ENCODE measurements at regions not wholly inside any gene's neighbourhood (a gene's known extent, or its start where the extent isn't known, plus 50 kb on each side); places are given as distances from the start of the nearest gene placed in this dataset.

GRCh38 chr10:59595593-59595992, 114.1 kb downstream of the SLC16A9 start:
- CTCF ChIA-PET = no interaction called here
- no peaks in the 10 kb centered on the region for H3K4me1 ChIP-seq (ENCODE audit: control insufficient read depth, insufficient read depth, low read length)
- H3K27me3 ChIP-seq (ENCODE audit: control insufficient read depth, insufficient read depth, low read length) = no peaks in the 10 kb centered on the region
- ATAC-seq = no peak
- POLR2A ChIA-PET = no interaction called here
- intact Hi-C loops (cut with micrococcal nuclease; ENCODE audit: unreplicated experiment) (no loop called here), in situ Hi-C loops (cut with HindIII; ENCODE audit: low pct_unique_long_range_greater_than_20kb, low sequenced_read_pairs) (no loop called here)
- TF ChIP-seq SIN3A (IDR thresholded peaks at IDR 0.05; ENCODE audit: borderline replicate concordance, insufficient read depth, low read depth, low read length) (no peak), REST (IDR thresholded peaks at IDR 0.05; ENCODE audit: insufficient read depth in 1 of 2, low read depth in 2 of 2, low read length in 1 of 2) (no peak), TCF7L2 (IDR thresholded peaks at IDR 0.05; ENCODE audit: low read depth, low read length) (no peak), POLR2AphosphoS5 (IDR thresholded peaks at IDR 0.05; ENCODE audit: low read depth, low read length) (no peak)
- TF ChIP-seq, protein P1, sequence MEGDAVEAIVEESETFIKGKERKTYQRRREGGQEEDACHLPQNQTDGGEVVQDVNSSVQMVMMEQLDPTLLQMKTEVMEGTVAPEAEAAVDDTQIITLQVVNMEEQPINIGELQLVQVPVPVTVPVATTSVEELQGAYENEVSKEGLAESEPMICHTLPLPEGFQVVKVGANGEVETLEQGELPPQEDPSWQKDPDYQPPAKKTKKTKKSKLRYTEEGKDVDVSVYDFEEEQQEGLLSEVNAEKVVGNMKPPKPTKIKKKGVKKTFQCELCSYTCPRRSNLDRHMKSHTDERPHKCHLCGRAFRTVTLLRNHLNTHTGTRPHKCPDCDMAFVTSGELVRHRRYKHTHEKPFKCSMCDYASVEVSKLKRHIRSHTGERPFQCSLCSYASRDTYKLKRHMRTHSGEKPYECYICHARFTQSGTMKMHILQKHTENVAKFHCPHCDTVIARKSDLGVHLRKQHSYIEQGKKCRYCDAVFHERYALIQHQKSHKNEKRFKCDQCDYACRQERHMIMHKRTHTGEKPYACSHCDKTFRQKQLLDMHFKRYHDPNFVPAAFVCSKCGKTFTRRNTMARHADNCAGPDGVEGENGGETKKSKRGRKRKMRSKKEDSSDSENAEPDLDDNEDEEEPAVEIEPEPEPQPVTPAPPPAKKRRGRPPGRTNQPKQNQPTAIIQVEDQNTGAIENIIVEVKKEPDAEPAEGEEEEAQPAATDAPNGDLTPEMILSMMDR (IDR thresholded peaks at IDR 0.05) = no peak
- no peak overlapping the region for H3K4me3 ChIP-seq (ENCODE audit: low read depth in 2 of 2, low read length in 2 of 2)
- no peak overlapping the region for H3K27ac ChIP-seq (ENCODE audit: low read length)
- no peaks in the 10 kb centered on the region for H3K36me3 ChIP-seq (ENCODE audit: control insufficient read depth, insufficient read depth, low read length)
- no TSS peak for BruUV-seq (replicated peaks)
- no peaks in the 10 kb centered on the region for H3K9me3 ChIP-seq (ENCODE audit: control insufficient read depth, insufficient read depth, low read depth, low read length)
- DNase-seq (ENCODE audit: low read depth, low spot score) = no peak

- CTCF ChIA-PET = no interaction called here
- DNase-seq (ENCODE audit: low read depth, low spot score) (no peak), ATAC-seq (no peak)
- in situ Hi-C loops (cut with HindIII; ENCODE audit: low pct_unique_long_range_greater_than_20kb, low sequenced_read_pairs) (no loop called here), intact Hi-C loops (cut with micrococcal nuclease; ENCODE audit: unreplicated experiment) (no loop called here)
- H3K27me3 ChIP-seq (ENCODE audit: control insufficient read depth, insufficient read depth, low read length) = no peaks in the 10 kb centered on the region
- no peaks in the 10 kb centered on the region for H3K4me1 ChIP-seq (ENCODE audit: control insufficient read depth, insufficient read depth, low read length)
- H3K36me3 ChIP-seq (ENCODE audit: control insufficient read depth, insufficient read depth, low read length) = no peaks in the 10 kb centered on the region
- POLR2A ChIA-PET = no interaction called here
- BruUV-seq (replicated peaks) = no TSS peak
- no peak overlapping the region for H3K4me3 ChIP-seq (ENCODE audit: low read depth in 2 of 2, low read length in 2 of 2)
- H3K27ac ChIP-seq (ENCODE audit: low read length) = no peak overlapping the region
- H3K9me3 ChIP-seq (ENCODE audit: control insufficient read depth, insufficient read depth, low read depth, low read length) = no peaks in the 10 kb centered on the region
- TF ChIP-seq, protein P1 (IDR thresholded peaks at IDR 0.05) = no peak
- TF ChIP-seq REST (IDR thresholded peaks at IDR 0.05; ENCODE audit: insufficient read depth in 1 of 2, low read depth in 2 of 2, low read length in 1 of 2) = no peak
- TF ChIP-seq SIN3A (IDR thresholded peaks at IDR 0.05; ENCODE audit: borderline replicate concordance, insufficient read depth, low read depth, low read length) = no peak
- no peak for TF ChIP-seq POLR2AphosphoS5 (IDR thresholded peaks at IDR 0.05; ENCODE audit: low read depth, low read length)
Measured at GRCh38 chr10:59593768-59594167, 115.9 kb downstream of the SLC16A9 start.

Data from Panc1 (cell line).